ENCODE measurements at regions not wholly inside any gene's neighbourhood (a gene's known extent, or its start where the extent isn't known, plus 50 kb on each side); places are given as distances from the start of the nearest gene placed in this dataset.

DNA sequence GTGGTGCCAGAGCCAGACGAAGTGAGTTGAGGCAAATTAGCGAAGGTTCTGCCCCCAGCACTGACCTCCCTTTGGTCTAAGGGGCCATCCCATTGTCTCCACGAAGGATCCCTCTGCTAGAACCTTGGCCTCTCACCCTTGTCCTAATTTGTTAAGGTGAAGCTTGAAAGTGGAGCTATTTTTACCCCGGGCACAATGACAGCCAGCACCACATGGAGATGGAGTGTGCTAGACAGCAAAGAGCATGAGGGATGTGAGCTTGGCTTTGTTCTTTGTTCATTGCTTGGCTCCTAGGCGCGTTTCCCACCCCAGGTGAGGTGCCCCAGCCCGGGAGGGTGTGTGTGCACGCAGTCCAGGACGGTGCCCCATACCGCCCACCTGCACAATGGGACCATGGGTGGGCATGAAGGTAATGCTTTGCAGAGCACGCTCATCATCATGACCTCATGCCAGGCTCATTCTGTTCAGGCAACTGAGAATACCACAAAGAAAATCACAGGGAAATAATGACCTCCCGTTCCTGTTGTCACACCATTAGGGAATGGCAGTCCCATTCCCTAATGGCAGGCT, 361.0 kb upstream of the FZD8 start:
- TF ChIP-seq POLR2A (IDR thresholded peaks at IDR 0.05), result no peak
- TF ChIP-seq, protein P1, sequence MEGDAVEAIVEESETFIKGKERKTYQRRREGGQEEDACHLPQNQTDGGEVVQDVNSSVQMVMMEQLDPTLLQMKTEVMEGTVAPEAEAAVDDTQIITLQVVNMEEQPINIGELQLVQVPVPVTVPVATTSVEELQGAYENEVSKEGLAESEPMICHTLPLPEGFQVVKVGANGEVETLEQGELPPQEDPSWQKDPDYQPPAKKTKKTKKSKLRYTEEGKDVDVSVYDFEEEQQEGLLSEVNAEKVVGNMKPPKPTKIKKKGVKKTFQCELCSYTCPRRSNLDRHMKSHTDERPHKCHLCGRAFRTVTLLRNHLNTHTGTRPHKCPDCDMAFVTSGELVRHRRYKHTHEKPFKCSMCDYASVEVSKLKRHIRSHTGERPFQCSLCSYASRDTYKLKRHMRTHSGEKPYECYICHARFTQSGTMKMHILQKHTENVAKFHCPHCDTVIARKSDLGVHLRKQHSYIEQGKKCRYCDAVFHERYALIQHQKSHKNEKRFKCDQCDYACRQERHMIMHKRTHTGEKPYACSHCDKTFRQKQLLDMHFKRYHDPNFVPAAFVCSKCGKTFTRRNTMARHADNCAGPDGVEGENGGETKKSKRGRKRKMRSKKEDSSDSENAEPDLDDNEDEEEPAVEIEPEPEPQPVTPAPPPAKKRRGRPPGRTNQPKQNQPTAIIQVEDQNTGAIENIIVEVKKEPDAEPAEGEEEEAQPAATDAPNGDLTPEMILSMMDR (IDR thresholded peaks at IDR 0.05), result no peak

Data from Peyer's patch (tissue), 4 donors.